ENCODE measurements at regions not wholly inside any gene's neighbourhood (a gene's known extent, or its start where the extent isn't known, plus 50 kb on each side); places are given as distances from the start of the nearest gene placed in this dataset.

DNA sequence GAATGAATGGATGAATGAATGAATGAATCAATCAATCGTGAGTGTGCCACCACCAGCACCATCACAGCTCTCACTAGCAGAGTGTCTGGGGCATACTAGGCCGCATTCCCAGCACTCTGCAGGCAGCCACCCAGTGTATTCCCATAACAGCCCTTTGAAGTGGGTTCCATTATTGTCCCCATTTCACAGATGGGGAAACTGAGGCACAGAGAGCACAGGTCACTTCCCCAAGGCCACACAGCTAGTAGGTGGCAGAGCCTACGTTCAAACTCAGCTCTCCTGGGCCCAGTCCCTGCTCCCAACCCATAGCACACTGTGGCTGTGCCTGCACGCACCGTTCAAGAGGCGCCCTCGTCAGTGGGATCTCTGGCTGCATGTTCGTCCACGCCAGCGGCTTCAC, 88.1 kb downstream of the RFLNA start:
- no peaks in the 10 kb centered on the region for H3K9me3 ChIP-seq
- no peak overlapping the region for H3K27ac ChIP-seq
- no peaks in the 10 kb centered on the region for H3K36me3 ChIP-seq (ENCODE audit: low read depth, missing control alignments)
- no peaks in the 10 kb centered on the region for H3K27me3 ChIP-seq
- H3K4me1 ChIP-seq = peaks cover 59% of the 10 kb centered on the region
- no peak for DNase-seq
- 91 to 98% methylated on average over 6 to 10 of the region's 10 CpGs for WGBS, 2 donors
- intact Hi-C loops (cut with DNase I; ENCODE audit: low total_unique reads) = loop anchor here (10.0 kb wide), 1 partner anchor 182 kb away; the partner anchor contains the start of gene NCOR2
- no peak for TF ChIP-seq POLR2A (IDR thresholded peaks at IDR 0.05)
- TF ChIP-seq, protein P1, sequence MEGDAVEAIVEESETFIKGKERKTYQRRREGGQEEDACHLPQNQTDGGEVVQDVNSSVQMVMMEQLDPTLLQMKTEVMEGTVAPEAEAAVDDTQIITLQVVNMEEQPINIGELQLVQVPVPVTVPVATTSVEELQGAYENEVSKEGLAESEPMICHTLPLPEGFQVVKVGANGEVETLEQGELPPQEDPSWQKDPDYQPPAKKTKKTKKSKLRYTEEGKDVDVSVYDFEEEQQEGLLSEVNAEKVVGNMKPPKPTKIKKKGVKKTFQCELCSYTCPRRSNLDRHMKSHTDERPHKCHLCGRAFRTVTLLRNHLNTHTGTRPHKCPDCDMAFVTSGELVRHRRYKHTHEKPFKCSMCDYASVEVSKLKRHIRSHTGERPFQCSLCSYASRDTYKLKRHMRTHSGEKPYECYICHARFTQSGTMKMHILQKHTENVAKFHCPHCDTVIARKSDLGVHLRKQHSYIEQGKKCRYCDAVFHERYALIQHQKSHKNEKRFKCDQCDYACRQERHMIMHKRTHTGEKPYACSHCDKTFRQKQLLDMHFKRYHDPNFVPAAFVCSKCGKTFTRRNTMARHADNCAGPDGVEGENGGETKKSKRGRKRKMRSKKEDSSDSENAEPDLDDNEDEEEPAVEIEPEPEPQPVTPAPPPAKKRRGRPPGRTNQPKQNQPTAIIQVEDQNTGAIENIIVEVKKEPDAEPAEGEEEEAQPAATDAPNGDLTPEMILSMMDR (IDR thresholded peaks at IDR 0.05) = no peak
- H3K4me3 ChIP-seq = no peak overlapping the region

DNA sequence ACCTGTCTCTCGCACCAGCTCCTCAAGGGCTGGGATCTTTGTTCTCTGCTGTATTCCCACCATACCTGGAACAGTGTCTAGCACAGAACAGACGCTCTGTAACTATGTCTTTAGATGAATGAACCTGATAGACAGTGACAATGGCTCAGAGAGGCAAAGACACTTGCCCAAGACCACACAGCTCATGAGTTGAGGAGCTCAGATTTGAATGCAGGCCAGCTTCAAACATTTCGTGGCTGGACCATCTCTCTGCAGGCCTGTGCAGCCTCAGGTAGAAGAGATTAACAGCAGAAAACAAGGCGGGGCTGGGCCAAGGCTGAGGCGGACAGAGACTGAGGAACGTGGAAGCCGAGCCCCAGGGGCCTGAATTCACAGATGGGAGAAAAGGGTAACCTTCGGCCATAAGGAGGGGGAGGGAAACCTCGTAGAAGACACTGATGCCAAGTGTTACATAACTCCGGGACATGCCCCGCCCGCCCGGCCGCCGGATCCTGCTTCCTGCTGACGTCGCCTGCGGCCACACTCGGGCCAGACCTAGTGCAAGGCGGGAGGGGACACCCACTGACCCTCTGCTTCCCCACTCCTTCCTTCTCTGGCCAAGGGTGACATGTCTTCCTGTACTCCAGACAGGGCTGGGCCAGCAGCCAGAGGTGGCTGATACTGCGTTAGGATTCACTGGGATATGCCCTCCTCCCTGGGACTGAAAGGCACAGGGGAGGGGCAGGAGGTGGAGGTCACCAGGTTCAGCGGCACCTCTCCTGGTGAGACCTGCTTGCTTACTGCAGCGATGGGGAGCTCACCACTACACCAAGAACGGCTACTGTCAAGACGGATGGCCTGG, 86.8 kb downstream of the RFLNA start:
- no peaks in the 10 kb centered on the region for H3K36me3 ChIP-seq (ENCODE audit: low read depth, missing control alignments)
- intact Hi-C loops (cut with DNase I; ENCODE audit: low total_unique reads) = loop anchor here (10.0 kb wide), 1 partner anchor 183 kb away; the partner anchor contains the start of gene NCOR2
- H3K4me1 ChIP-seq = peaks cover 45% of the 10 kb centered on the region
- no peak overlapping the region for H3K4me3 ChIP-seq
- peak; percentile 89 for DNase-seq
- TF ChIP-seq, protein P1 (IDR thresholded peaks at IDR 0.05) = no peak
- no peak for TF ChIP-seq POLR2A (IDR thresholded peaks at IDR 0.05)
- no peaks in the 10 kb centered on the region for H3K27me3 ChIP-seq
- peak overlapping the region; percentile 82 to 83 for H3K27ac ChIP-seq
- H3K9me3 ChIP-seq = no peaks in the 10 kb centered on the region
- WGBS, 2 donors = 20 to 31% methylated on average over 22 to 25 of the region's 25 CpGs

DNA sequence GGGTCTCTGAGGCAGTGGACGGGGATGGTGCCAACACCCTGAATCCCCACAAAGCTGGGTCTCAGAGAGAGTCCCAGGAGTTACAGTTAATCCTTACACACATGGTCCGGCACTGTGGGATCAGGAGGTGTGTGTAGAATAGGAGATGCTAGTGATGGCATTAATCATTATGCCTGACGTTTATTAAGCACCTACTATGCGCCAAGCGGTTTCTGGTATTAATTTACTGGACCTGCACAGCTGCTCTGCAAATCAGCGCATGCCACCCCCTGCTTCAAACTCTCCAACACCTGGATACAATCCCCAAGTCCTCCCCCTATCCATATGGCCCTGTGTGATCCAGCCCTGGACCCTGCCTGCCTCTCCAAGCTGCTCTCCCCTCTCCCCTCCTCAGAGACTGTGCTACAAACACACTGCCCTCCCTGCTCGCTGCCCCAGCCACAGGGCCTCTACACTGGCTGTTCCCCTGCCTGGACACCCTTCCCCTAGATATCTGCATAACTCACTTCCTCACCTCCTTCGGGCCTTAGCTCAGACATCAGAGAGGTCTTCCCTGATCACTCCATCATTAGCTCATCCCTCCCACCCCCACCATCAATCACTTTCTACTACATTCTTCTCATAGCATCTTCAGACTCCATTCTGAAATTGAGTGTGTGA, 86.0 kb downstream of the RFLNA start:
- Histone ChIP-seq H3K27me3 (no peaks in the 10 kb centered on the region), H3K9me3 (no peaks in the 10 kb centered on the region), H3K27ac (peak overlapping the region; percentile 82 to 83), H3K36me3 (ENCODE audit: low read depth, missing control alignments) (no peaks in the 10 kb centered on the region), H3K4me1 (peaks cover 38% of the 10 kb centered on the region), H3K4me3 (no peak overlapping the region)
- TF ChIP-seq, protein P1 (IDR thresholded peaks at IDR 0.05) = no peak
- TF ChIP-seq POLR2A (IDR thresholded peaks at IDR 0.05) = no peak
- no peak for DNase-seq
- intact Hi-C loops (cut with DNase I; ENCODE audit: low total_unique reads) = loop anchor here (10.0 kb wide), 1 partner anchor 184 kb away; the partner anchor contains the start of gene NCOR2
- 56 to 58% methylated on average over 8 of the region's 8 CpGs for WGBS, 2 donors

DNA sequence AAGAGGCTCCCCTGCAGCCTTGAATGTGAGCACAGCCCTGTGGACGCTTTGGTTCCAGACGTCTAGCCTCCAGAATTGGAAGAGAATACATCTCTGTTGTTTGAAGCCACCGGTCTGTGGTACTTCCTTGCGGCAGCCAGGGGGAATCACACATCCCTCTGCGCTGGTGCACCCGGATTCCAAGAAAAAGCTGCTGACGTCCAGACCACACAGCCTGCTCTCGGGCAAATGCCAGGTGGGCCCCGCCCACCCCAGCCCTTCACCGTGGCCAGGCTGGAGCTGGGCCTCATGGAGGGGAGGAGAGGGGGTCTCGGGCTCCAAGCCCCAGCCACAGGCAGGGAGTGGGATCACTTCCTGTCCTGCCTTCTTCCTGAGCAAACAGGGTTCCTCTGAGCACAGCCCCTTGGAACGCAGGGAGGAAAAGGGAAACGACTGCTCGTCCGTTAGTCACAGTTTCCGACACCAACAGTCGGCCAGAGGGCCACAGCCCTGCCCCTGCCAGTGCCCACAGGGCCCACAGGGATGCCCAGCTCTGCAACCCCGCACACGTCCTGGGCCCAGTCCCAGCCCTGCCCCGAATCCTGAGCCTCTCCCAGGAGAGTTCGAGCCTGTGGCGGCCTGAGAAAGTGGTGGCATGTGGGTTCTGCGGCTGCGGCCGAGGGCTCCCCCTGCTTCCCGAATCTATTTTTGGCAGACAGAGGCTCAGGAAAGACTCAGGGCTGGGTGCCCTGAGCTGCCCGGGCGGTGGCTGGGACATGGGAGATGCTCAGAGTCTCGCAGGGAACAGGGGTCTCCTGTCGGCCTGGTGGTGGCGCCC, 85.3 kb downstream of the RFLNA start:
- Histone ChIP-seq H3K4me1 (peaks cover 35% of the 10 kb centered on the region), H3K4me3 (no peak overlapping the region), H3K36me3 (ENCODE audit: low read depth, missing control alignments) (no peaks in the 10 kb centered on the region), H3K27ac (peak overlapping the region; percentile 82 to 83), H3K27me3 (no peaks in the 10 kb centered on the region), H3K9me3 (no peaks in the 10 kb centered on the region)
- TF ChIP-seq, protein P1 (IDR thresholded peaks at IDR 0.05) = peak; percentile 51 to 71 (median 66)
- no peak for TF ChIP-seq POLR2A (IDR thresholded peaks at IDR 0.05)
- intact Hi-C loops (cut with DNase I; ENCODE audit: low total_unique reads) = loop anchor here (10.0 kb wide), 2 partner anchors 45 to 185 kb away; partner anchors contain the start of gene NCOR2
- 35 to 40% methylated on average over 6 to 31 of the region's 31 CpGs for WGBS, 2 donors
- peak; percentile 76 for DNase-seq
